GM18868 (cell line): ENCODE measurements at regions not wholly inside any gene's neighbourhood (a gene's known extent, or its start where the extent isn't known, plus 50 kb on each side); places are given as distances from the start of the nearest gene placed in this dataset.

Experiments used
- ATAC-seq: cut with Tn5 transposase; IDR thresholded peaks from one replicate; pipeline ENCODE4 v1.9.1; 2021; ENCODE audit warnings: mild to moderate bottlenecking, moderate library complexity; ENCODE audit not compliant: unreplicated experiment

- no peak for ATAC-seq
Measured at GRCh38 chr18:40860189-40860588, 1094.8 kb upstream of the PIK3C3 start.

- no peak for ATAC-seq
Measured at GRCh38 chr18:40855661-40856060, 1099.4 kb upstream of the PIK3C3 start.

GRCh38 chr18:40852406-40852805 lies 1102.6 kb upstream of the PIK3C3 start:
- no peak for ATAC-seq

- no peak for ATAC-seq
Measured at GRCh38 chr18:40851014-40851429, 1104.0 kb upstream of the PIK3C3 start.

GRCh38 chr18:40849886-40850285 lies 1105.1 kb upstream of the PIK3C3 start:
- ATAC-seq: no peak

- ATAC-seq: no peak
Measured at GRCh38 chr18:40841467-40841866, 1113.6 kb upstream of the PIK3C3 start.

GRCh38 chr18:40841063-40841462 lies 1114.0 kb upstream of the PIK3C3 start:
- ATAC-seq: no peak

- no peak for ATAC-seq
Measured at GRCh38 chr18:40832362-40832761, 1122.7 kb upstream of the PIK3C3 start.

- ATAC-seq: no peak
Measured at GRCh38 chr18:40824291-40824690, 1130.7 kb upstream of the PIK3C3 start.

GRCh38 chr18:40821596-40822243 lies 1133.3 kb upstream of the PIK3C3 start:
- ATAC-seq: no peak

- ATAC-seq: no peak
Measured at GRCh38 chr18:40812981-40813515, 1142.0 kb upstream of the PIK3C3 start.

GRCh38 chr18:40810372-40810771 lies 1144.7 kb upstream of the PIK3C3 start:
- no peak for ATAC-seq

GRCh38 chr18:40789286-40789685 lies 1165.7 kb upstream of the PIK3C3 start:
- no peak for ATAC-seq

- no peak for ATAC-seq
Measured at GRCh38 chr18:40782453-40783130, 1172.4 kb upstream of the PIK3C3 start.

GRCh38 chr18:40769786-40770185 lies 1185.2 kb upstream of the PIK3C3 start:
- no peak for ATAC-seq

- ATAC-seq: no peak
Measured at GRCh38 chr18:40760251-40760650, 1194.8 kb upstream of the PIK3C3 start.

GRCh38 chr18:40754477-40754876 lies 1200.6 kb upstream of the PIK3C3 start:
- no peak for ATAC-seq

GRCh38 chr18:40752316-40752715 lies 1202.7 kb upstream of the PIK3C3 start:
- no peak for ATAC-seq

- ATAC-seq: no peak
Measured at GRCh38 chr18:40751186-40751585, 1203.8 kb upstream of the PIK3C3 start.

GRCh38 chr18:40739029-40739428 lies 1216.0 kb upstream of the PIK3C3 start:
- no peak for ATAC-seq

- ATAC-seq: peak; percentile 99
Measured at GRCh38 chr18:40738321-40738880, 1216.6 kb upstream of the PIK3C3 start.

GRCh38 chr18:40708726-40709125 lies 1246.3 kb upstream of the PIK3C3 start:
- ATAC-seq: no peak
